ENCODE measurements at regions not wholly inside any gene's neighbourhood (a gene's known extent, or its start where the extent isn't known, plus 50 kb on each side); places are given as distances from the start of the nearest gene placed in this dataset.

- no peak for TF ChIP-seq CTCF (conservative IDR thresholded peaks at IDR 0.05)
- TF ChIP-seq ZFX (IDR thresholded peaks at IDR 0.05), result no peak
Observed at GRCh38 chr6:4645713-4646360, 130.4 kb upstream of the CDYL start.
